ENCODE measurements at regions not wholly inside any gene's neighbourhood (a gene's known extent, or its start where the extent isn't known, plus 50 kb on each side); places are given as distances from the start of the nearest gene placed in this dataset.

GRCh38 chr5:12385095-12385494, 480.8 kb upstream of the CTNND2 start:
- intact Hi-C loops (cut with DNase I): no loop called here
- 71% methylated on average over 1 of the region's 1 CpG for WGBS
- H3K9me3 ChIP-seq: peaks cover 0 to 5% (median 4%) of the 10 kb centered on the region in 4 donors
- H3K4me3 ChIP-seq: no peak overlapping the region
- H3K27me3 ChIP-seq: no peaks in the 10 kb centered on the region
- H3K4me1 ChIP-seq: no peaks in the 10 kb centered on the region
- no peak overlapping the region for H3K27ac ChIP-seq (replicated peaks in 1 of 4)
- TF ChIP-seq POLR2A (IDR thresholded peaks at IDR 0.05; ENCODE audit: low read depth): no peak
- TF ChIP-seq POLR2AphosphoS5 (IDR thresholded peaks at IDR 0.05): no peak
- TF ChIP-seq CTCF (IDR thresholded peaks at IDR 0.05): no peak
- TF ChIP-seq EP300 (IDR thresholded peaks at IDR 0.05): no peak
- no peaks in the 10 kb centered on the region for H3K36me3 ChIP-seq
- DNase-seq (ENCODE audit: extremely low spot score): no peak

DNA sequence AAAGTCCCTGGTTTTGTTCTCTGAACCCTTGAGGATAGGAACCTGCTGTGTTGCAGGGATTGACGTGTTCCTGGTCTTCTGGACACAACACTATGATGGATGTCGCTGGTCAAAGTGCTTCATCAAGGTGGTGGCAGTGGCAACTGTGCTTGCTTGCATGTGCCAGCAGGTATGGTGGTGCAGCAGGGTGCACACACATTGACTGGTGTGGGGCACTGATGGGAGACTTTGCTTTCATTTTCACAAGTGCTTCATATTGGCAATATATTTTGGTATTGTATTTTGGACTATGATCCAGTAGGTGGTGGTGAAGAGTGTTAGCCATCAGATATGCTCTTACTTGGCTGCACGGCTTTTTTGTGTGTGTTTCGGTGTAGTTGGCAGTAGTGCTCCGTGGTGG, 479.8 kb upstream of the CTNND2 start:
- Histone ChIP-seq H3K36me3 (no peaks in the 10 kb centered on the region), H3K27ac (replicated peaks in 1 of 4) (no peak overlapping the region), H3K27me3 (no peaks in the 10 kb centered on the region), H3K9me3 (peaks cover 0 to 5% (median 4%) of the 10 kb centered on the region in 4 donors), H3K4me1 (no peaks in the 10 kb centered on the region), H3K4me3 (no peak overlapping the region)
- intact Hi-C loops (cut with DNase I): no loop called here
- 85% methylated on average over 4 of the region's 5 CpGs for WGBS
- DNase-seq (ENCODE audit: extremely low spot score): no peak
- no peak for TF ChIP-seq POLR2AphosphoS5 (IDR thresholded peaks at IDR 0.05)

DNA sequence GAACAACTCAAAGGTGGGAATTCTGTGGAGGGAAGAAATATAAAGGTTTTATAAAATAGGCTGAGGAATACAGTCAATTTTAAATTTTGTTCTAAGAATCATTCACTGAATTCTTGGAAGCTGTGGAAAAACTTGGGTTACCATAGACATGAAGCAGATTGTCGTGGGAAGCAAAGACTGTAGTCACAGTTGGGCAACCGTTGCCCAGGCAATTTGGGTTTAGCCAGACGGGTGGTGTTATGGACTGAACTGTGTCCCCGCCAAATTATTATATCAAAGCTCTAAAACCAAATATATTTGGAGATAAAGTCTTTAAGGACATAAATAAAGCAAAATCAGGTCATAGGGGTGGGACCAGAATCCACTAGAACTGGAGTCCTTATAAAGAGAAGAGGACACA, 463.7 kb upstream of the CTNND2 start:
- 83% methylated on average over 4 of the region's 4 CpGs for WGBS
- H3K4me3 ChIP-seq: no peak overlapping the region

GRCh38 chr5:12360218-12360617, 456.0 kb upstream of the CTNND2 start:
- no peak for DNase-seq (ENCODE audit: extremely low spot score)
- no peak for TF ChIP-seq CTCF (IDR thresholded peaks at IDR 0.05)
- TF ChIP-seq POLR2A (IDR thresholded peaks at IDR 0.05; ENCODE audit: low read depth): no peak
- TF ChIP-seq EP300 (IDR thresholded peaks at IDR 0.05): no peak
- TF ChIP-seq POLR2AphosphoS5 (IDR thresholded peaks at IDR 0.05): no peak
- no peaks in the 10 kb centered on the region for H3K4me1 ChIP-seq
- H3K27ac ChIP-seq (replicated peaks in 1 of 4): no peak overlapping the region
- intact Hi-C loops (cut with DNase I): no loop called here
- H3K36me3 ChIP-seq: no peaks in the 10 kb centered on the region
- 77% methylated on average over 1 of the region's 1 CpG for WGBS
- H3K4me3 ChIP-seq: no peak overlapping the region
- H3K27me3 ChIP-seq: no peaks in the 10 kb centered on the region
- no peaks in the 10 kb centered on the region for H3K9me3 ChIP-seq

More for the DNA sequence above, 463.7 kb upstream of the CTNND2 start:
- TF ChIP-seq POLR2A (IDR thresholded peaks at IDR 0.05; ENCODE audit: low read depth): no peak
- TF ChIP-seq CTCF (IDR thresholded peaks at IDR 0.05): no peak
- TF ChIP-seq POLR2AphosphoS5 (IDR thresholded peaks at IDR 0.05): no peak
- TF ChIP-seq EP300 (IDR thresholded peaks at IDR 0.05): no peak
- intact Hi-C loops (cut with DNase I): no loop called here
- Histone ChIP-seq H3K27ac (replicated peaks in 1 of 4) (no peak overlapping the region), H3K27me3 (no peaks in the 10 kb centered on the region), H3K36me3 (no peaks in the 10 kb centered on the region), H3K9me3 (no peaks in the 10 kb centered on the region), H3K4me1 (no peaks in the 10 kb centered on the region)
- no peak for DNase-seq (ENCODE audit: extremely low spot score)

- no peak for DNase-seq (ENCODE audit: extremely low spot score)
- TF ChIP-seq POLR2A (IDR thresholded peaks at IDR 0.05; ENCODE audit: low read depth): no peak
- TF ChIP-seq POLR2AphosphoS5 (IDR thresholded peaks at IDR 0.05): no peak
- WGBS: 40% methylated on average over 6 of the region's 6 CpGs
- Histone ChIP-seq H3K27ac (replicated peaks in 1 of 4) (no peak overlapping the region), H3K36me3 (no peaks in the 10 kb centered on the region), H3K4me3 (no peak overlapping the region), H3K27me3 (no peaks in the 10 kb centered on the region), H3K9me3 (no peaks in the 10 kb centered on the region), H3K4me1 (no peaks in the 10 kb centered on the region)
- intact Hi-C loops (cut with DNase I): no loop called here
Measured at GRCh38 chr5:12358371-12359090, 454.3 kb upstream of the CTNND2 start.

- H3K27me3 ChIP-seq: no peaks in the 10 kb centered on the region
- no peaks in the 10 kb centered on the region for H3K4me1 ChIP-seq
- intact Hi-C loops (cut with DNase I): no loop called here
- no peak overlapping the region for H3K27ac ChIP-seq (replicated peaks in 1 of 4)
- 40% methylated on average over 3 of the region's 3 CpGs for WGBS
- H3K9me3 ChIP-seq: no peaks in the 10 kb centered on the region
- no peaks in the 10 kb centered on the region for H3K36me3 ChIP-seq
- no peak for TF ChIP-seq CTCF (IDR thresholded peaks at IDR 0.05)
- TF ChIP-seq POLR2A (IDR thresholded peaks at IDR 0.05; ENCODE audit: low read depth): no peak
- no peak for TF ChIP-seq EP300 (IDR thresholded peaks at IDR 0.05)
- no peak for TF ChIP-seq POLR2AphosphoS5 (IDR thresholded peaks at IDR 0.05)
- no peak overlapping the region for H3K4me3 ChIP-seq
- DNase-seq (ENCODE audit: extremely low spot score): no peak
Measured at GRCh38 chr5:12357626-12358025, 453.4 kb upstream of the CTNND2 start.

All from esophagus muscularis mucosa (tissue), 4 donors.